SK-N-MC (cell line): ENCODE measurements at regions not wholly inside any gene's neighbourhood (a gene's known extent, or its start where the extent isn't known, plus 50 kb on each side); places are given as distances from the start of the nearest gene placed in this dataset.
"Not testable (repeated sequence)": the region's sequence is repeated elsewhere in the genome, so short reads cannot be mapped to it uniquely, and the experiment has no call there.

Experiments used
- DNase-seq: peaks from one replicate; pipeline ENCODE4 v3.0.0-alpha.2; 2011; ENCODE audit warnings: low read depth, low spot score
- H3K27ac ChIP-seq: fragments of 200-600 bp; sonication (generic); 2 replicates; pipeline ENCODE4 v1.5.1; 2016; ENCODE audit warnings: mixed run types
- H3K36me3 ChIP-seq: fragments of 200-600 bp; sonication (generic); 2 replicates; pipeline ENCODE4 v1.6.1; 2017; ENCODE audit warnings: antibody characterized with exemption, low read length, mixed read lengths; ENCODE audit not compliant: insufficient read depth
- H3K4me3 ChIP-seq: fragments of 200-600 bp; sonication (generic); 2 replicates; pipeline ENCODE4 v1.5.1; 2016
- H3K9ac ChIP-seq: fragments of 200-600 bp; sonication (generic); 2 replicates; pipeline ENCODE4 v1.8.0; 2017; ENCODE audit warnings: mixed run types, mixed read lengths; ENCODE audit not compliant: insufficient read length
- H3K9me3 ChIP-seq: fragments of 200-600 bp; sonication (generic); 2 replicates; pipeline ENCODE4 v1.6.1; 2017; ENCODE audit warnings: low read depth, mild to moderate bottlenecking, antibody characterized with exemption, low read length, moderate library complexity, mixed read lengths
- EZH2 ChIP-seq: fragments of 200-600 bp; sonication (generic); IDR thresholded peaks from one replicate; pipeline ENCODE4 v1.6.1; 2017; ENCODE audit warnings: antibody characterized with exemption
- FOXP2 ChIP-seq: optimal IDR thresholded peaks from 2 replicates; pipeline ENCODE3; 2011; ENCODE audit warnings: mild to moderate bottlenecking, moderate library complexity; ENCODE audit not compliant: insufficient read depth; ENCODE audit errors: extremely low read length, control extremely low read depth
- POLR2AphosphoS5 ChIP-seq: IDR thresholded peaks from 2 replicates; pipeline ENCODE4 v1.6.1; 2012; ENCODE audit warnings: mild to moderate bottlenecking, low read depth, low read length, borderline replicate concordance

DNA sequence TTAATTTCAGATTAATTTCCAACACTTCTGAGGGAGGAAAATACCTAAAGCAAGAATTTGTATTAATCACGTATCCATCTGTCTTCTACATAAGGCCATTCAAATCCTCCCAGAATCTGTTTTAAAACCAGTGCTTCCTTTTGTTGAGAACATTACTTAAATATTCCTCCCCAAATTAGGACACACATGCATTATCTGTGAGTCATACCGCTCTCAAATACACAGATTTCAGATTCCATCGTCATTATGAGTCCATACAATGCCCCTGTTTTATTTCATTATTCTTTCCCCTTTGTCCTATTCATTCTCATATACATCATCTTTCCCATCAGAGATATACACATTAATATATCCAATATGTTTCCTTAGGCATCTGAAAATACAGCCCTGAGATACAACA lies 57.3 kb upstream of the PRSS12 start:
- no peak for DNase-seq
- TF ChIP-seq POLR2AphosphoS5: no peak
- no peak for TF ChIP-seq EZH2
- TF ChIP-seq FOXP2: no peak
- H3K36me3 ChIP-seq: no peaks in the 10 kb centered on the region
- H3K27ac ChIP-seq: no peak overlapping the region
- no peak overlapping the region for H3K9ac ChIP-seq
- no peak overlapping the region for H3K4me3 ChIP-seq
- no peaks in the 10 kb centered on the region for H3K9me3 ChIP-seq

GRCh38 chr4:118417325-118417724 lies 64.5 kb upstream of the PRSS12 start:
- H3K27ac ChIP-seq: no peak overlapping the region
- no peak for TF ChIP-seq POLR2AphosphoS5
- TF ChIP-seq FOXP2: no peak
- TF ChIP-seq EZH2: no peak
- no peak for DNase-seq
- no peaks in the 10 kb centered on the region for H3K9me3 ChIP-seq
- no peak overlapping the region for H3K9ac ChIP-seq
- H3K4me3 ChIP-seq: no peak overlapping the region
- no peaks in the 10 kb centered on the region for H3K36me3 ChIP-seq

GRCh38 chr4:118417800-118418199 lies 65.0 kb upstream of the PRSS12 start:
- H3K9me3 ChIP-seq, DNase-seq, H3K4me3 ChIP-seq, H3K36me3 ChIP-seq, H3K27ac ChIP-seq, H3K9ac ChIP-seq: not testable (repeated sequence)

GRCh38 chr4:118418396-118418795 lies 65.6 kb upstream of the PRSS12 start:
- not testable (repeated sequence) for H3K27ac ChIP-seq, H3K4me3 ChIP-seq, H3K9me3 ChIP-seq, H3K9ac ChIP-seq, H3K36me3 ChIP-seq, DNase-seq

DNA sequence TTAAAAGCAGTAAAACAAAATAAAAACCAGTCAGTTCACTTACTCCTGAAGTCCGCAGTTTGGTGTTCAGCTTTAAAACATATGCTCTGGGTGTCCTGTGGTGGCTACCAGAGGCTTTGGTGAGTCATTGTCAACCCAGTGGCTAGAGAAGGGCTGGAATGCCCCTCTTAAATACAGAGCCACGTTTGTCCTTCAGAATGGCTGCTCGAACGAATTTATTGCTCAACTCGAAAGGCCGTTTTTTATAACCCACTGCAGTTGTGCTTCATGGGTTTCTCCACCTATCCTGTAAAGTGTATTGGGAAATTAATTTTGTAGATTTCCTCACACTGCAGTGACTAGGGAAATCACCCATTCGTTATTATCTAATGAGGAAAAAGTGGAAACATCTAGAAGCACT lies 66.8 kb upstream of the PRSS12 start:
- not testable (repeated sequence) for H3K9me3 ChIP-seq, DNase-seq, H3K4me3 ChIP-seq, H3K36me3 ChIP-seq, H3K27ac ChIP-seq, H3K9ac ChIP-seq

DNA sequence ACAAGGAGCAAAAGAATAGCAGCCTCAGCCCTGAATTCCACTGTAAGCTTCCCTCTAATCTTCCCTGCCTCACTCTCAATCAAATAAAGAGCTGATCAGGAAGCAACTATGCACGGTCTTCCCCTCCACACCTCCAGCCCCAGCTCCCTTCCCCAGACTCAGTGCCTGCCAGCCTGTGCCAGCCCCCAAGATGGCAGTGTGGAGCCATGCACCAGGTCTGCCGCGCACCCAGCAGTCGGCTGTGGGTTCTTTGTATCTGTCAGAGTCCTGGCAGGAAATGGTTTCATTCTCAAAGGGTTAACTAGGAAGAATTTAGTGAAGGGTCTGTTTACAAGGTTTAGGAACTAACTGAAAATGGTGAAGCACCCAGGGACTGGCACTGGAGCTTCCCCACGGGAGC lies 71.3 kb upstream of the PRSS12 start:
- DNase-seq, H3K27ac ChIP-seq, H3K4me3 ChIP-seq, H3K36me3 ChIP-seq, H3K9ac ChIP-seq, H3K9me3 ChIP-seq: not testable (repeated sequence)

DNA sequence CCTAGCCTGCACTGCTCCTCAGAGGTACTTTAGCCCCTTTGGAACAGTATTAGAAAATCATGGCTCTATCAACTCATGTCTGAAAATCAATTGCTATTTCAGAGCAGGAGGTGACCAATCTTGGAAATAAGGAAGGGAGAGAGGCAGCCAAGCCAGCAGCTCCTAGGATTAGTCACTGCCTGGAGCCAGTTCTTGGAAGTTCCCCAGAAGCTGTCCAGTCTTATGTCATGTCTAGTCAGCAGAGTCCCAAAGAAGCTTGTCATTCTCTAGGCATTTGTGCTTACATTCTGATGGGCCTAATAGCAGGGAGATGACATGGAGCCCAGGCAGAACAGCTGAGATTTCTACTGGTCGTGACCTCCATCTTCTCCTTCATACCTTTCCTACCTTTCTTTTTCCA lies 76.1 kb upstream of the PRSS12 start:
- H3K9me3 ChIP-seq, H3K4me3 ChIP-seq, H3K36me3 ChIP-seq, DNase-seq, H3K9ac ChIP-seq, H3K27ac ChIP-seq: not testable (repeated sequence)

DNA sequence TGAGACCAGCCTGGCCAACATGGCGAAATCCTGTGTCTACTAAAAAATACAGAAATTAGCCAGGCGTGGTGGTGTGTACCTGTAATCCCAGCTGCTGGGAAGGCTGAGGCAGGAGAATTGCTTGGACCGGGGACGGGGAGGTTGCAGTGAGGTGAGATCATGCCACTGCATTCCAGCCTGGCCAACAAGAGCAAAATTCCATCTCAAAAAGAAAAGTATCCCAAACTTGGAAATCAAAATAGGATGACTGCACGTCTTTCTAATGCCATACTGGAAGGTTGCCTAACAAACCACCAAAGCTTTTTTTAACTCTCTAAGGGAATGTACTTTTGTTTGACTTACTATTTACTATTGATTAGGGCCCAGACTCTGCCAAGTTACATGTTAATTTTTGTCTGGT lies 79.6 kb upstream of the PRSS12 start:
- not testable (repeated sequence) for H3K4me3 ChIP-seq, H3K27ac ChIP-seq, H3K9ac ChIP-seq, H3K36me3 ChIP-seq, H3K9me3 ChIP-seq, DNase-seq

- not testable (repeated sequence) for DNase-seq, H3K9ac ChIP-seq, H3K36me3 ChIP-seq
These were observed 81.0 kb upstream of the PRSS12 start for GRCh38 chr4:118433612-118434375.

DNA sequence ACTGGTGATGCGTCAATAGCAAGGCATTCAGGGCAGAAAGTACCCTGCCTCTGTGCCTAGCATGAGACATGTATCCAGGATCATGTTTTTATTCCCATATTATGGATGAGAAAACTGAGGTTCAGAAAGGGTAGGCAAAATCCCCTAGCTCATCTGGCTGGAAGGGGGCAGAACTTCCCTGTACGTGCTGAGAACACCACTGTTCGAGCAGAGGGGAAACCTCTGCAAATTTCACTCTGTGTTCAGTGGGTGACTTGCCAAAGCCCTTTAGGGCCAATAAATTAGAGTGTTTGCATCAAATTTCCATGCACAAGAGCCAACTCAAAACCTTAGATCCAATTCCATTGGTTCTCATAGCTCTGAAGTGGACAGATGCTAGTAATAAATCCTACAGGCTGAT lies 82.6 kb upstream of the PRSS12 start:
- not testable (repeated sequence) for H3K9me3 ChIP-seq, H3K36me3 ChIP-seq, H3K4me3 ChIP-seq, H3K27ac ChIP-seq, DNase-seq, H3K9ac ChIP-seq

More at GRCh38 chr4:118433612-118434375, 81.0 kb upstream of the PRSS12 start:
- H3K4me3 ChIP-seq, H3K9me3 ChIP-seq, H3K27ac ChIP-seq: not testable (repeated sequence)

- H3K36me3 ChIP-seq, DNase-seq, H3K9me3 ChIP-seq, H3K9ac ChIP-seq, H3K27ac ChIP-seq, H3K4me3 ChIP-seq: not testable (repeated sequence)
These were observed 89.5 kb upstream of the PRSS12 start for GRCh38 chr4:118442115-118442837.

GRCh38 chr4:118447397-118447796 lies 94.6 kb upstream of the PRSS12 start:
- H3K27ac ChIP-seq, H3K36me3 ChIP-seq, H3K9ac ChIP-seq, DNase-seq, H3K9me3 ChIP-seq, H3K4me3 ChIP-seq: not testable (repeated sequence)

DNA sequence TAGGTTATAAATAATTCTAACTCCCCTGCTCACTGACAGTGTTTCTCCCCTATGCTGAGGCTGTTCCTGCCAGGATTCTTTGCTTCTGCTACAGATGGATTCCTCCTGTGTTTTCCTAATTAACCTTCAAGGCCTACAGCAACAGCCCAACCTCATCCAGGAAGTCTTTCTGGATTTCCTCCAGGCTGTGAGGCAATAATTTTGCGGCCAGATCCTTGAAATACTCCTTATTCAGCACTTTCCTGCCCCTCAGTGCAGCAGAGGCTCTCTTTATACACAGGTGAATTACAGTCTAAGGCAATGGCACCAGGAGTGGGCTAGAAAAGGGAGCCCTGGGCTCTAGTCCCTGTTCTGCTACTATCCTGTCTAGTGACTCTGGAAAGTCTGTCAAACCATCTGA lies 102.1 kb upstream of the PRSS12 start:
- not testable (repeated sequence) for H3K4me3 ChIP-seq, H3K36me3 ChIP-seq, H3K27ac ChIP-seq, H3K9ac ChIP-seq, DNase-seq, H3K9me3 ChIP-seq

- H3K36me3 ChIP-seq, H3K9me3 ChIP-seq, H3K27ac ChIP-seq, H3K4me3 ChIP-seq, H3K9ac ChIP-seq, DNase-seq: not testable (repeated sequence)
These were observed 108.6 kb upstream of the PRSS12 start for GRCh38 chr4:118461435-118461834.
